T-helper 2 cell treated with Interferon-gamma antibody and Interleukin-4, amounts not matched to agents 5 μg/mL and 100 μg/mL, for 36 hours (primary cell): ENCODE measurements at regions not wholly inside any gene's neighbourhood (a gene's known extent, or its start where the extent isn't known, plus 50 kb on each side); places are given as distances from the start of the nearest gene placed in this dataset.
A peak's percentile ranks its signal among the peaks of the same experiment; 100 is the strongest.

Experiments
- DNase-seq: peaks from one replicate; pipeline ENCODE4 v3.0.0; 2021; ENCODE audit warnings: low spot score
- H3K27ac Mint-ChIP-seq: one replicate; pipeline ENCODE4 v1.8.0; 2021; ENCODE audit warnings: mild to moderate bottlenecking, mixed read lengths
- H3K27me3 Mint-ChIP-seq: one replicate; pipeline ENCODE4 v1.8.0; 2021; ENCODE audit warnings: low read depth, mixed read lengths
- H3K36me3 Mint-ChIP-seq: one replicate; pipeline ENCODE4 v1.8.0; 2021; ENCODE audit warnings: low read depth, mixed read lengths
- H3K4me1 Mint-ChIP-seq: one replicate; pipeline ENCODE4 v1.8.0; 2021; ENCODE audit warnings: low read depth, mixed read lengths
- H3K4me3 Mint-ChIP-seq: one replicate; pipeline ENCODE4 v1.8.0; 2022; ENCODE audit warnings: mild to moderate bottlenecking, moderate library complexity, mixed read lengths
- H3K9me3 Mint-ChIP-seq: one replicate; pipeline ENCODE4 v1.8.0; 2021; ENCODE audit warnings: mixed read lengths

DNA sequence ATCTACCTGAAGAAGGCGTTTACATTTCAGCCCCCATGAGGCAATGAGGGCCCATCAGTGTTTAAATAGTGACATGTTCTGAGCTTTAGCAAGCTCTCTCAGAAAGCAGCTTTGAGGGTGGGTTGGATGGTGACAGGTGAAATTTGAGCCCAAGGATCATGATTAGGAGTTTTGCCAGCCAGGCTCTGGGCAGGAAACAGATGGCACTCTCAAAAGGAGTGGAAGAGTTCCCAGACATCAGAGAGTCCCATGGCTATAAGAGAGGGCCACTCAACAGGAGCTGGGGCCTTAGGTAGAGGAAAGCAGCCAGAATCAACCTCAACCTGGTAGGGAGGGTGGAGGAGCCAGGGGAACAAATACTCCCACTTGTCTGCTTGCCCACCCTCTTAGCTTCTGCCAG is 499.8 kb downstream of the MID1IP1 start:
- Mint-ChIP-seq H3K27ac (no peak overlapping the region), H3K9me3 (peaks cover 19% of the 10 kb centered on the region), H3K36me3 (peaks cover 10% of the 10 kb centered on the region), H3K4me1 (peaks cover 5% of the 10 kb centered on the region), H3K4me3 (no peak overlapping the region), H3K27me3 (no peaks in the 10 kb centered on the region)
- no peak for DNase-seq

DNA sequence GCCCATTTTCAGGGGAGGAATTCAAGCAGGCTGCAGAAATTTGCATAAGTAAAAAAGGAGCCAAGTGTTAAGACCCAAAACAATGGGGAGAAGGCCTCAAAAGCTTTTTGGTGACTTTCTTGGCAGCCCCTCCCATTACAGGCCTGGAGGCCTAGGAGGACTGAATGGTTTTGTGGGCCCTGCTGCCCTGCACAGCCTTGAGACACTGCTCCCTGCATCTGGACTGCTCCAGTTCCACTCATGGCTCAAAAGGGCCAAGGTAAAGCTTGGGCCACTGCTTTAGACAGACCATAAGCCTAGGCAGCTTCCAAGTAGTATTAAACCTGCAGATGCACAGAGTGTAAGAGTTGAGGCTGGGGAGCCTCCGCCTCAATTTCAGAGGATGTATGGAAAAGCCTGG is 501.6 kb downstream of the MID1IP1 start:
- Mint-ChIP-seq H3K4me1 (peaks cover 8% of the 10 kb centered on the region), H3K27ac (no peak overlapping the region), H3K4me3 (no peak overlapping the region), H3K36me3 (peaks cover 17% of the 10 kb centered on the region), H3K27me3 (no peaks in the 10 kb centered on the region), H3K9me3 (peaks cover 10% of the 10 kb centered on the region)
- DNase-seq: no peak

DNA sequence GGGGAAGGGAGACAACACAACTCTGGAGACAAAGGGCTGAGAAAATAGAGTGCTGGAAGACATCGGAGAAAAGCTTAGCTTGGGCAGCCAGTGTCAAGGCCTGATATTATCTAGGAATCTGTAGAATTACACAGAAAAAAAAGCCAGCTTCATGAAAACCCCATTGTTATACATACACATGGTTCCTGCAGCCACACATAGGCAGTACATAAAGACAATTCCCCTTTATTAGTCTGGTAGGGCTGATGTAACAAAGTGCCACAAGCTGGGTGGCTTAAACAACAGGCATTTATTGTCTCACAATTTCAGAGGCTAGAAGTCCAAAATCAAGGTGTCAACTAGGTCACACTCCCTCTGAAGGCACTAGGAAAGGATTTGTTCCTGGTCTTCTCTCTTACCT is 503.5 kb downstream of the MID1IP1 start:
- no peaks in the 10 kb centered on the region for H3K27me3 Mint-ChIP-seq
- H3K4me1 Mint-ChIP-seq: peaks cover 18% of the 10 kb centered on the region
- no peak for DNase-seq
- H3K36me3 Mint-ChIP-seq: peaks cover 17% of the 10 kb centered on the region
- no peak overlapping the region for H3K27ac Mint-ChIP-seq
- H3K9me3 Mint-ChIP-seq: peaks cover 3% of the 10 kb centered on the region
- no peak overlapping the region for H3K4me3 Mint-ChIP-seq

GRCh38 chrX:39307488-39307887 is 506.2 kb downstream of the MID1IP1 start:
- Mint-ChIP-seq H3K4me3 (no peak overlapping the region), H3K4me1 (peaks cover 42% of the 10 kb centered on the region), H3K27ac (peak overlapping the region; percentile 19), H3K36me3 (peaks cover 19% of the 10 kb centered on the region), H3K9me3 (no peaks in the 10 kb centered on the region), H3K27me3 (no peaks in the 10 kb centered on the region)
- no peak for DNase-seq

GRCh38 chrX:39308126-39308525 is 506.9 kb downstream of the MID1IP1 start:
- Mint-ChIP-seq H3K36me3 (peaks cover 19% of the 10 kb centered on the region), H3K4me3 (no peak overlapping the region), H3K27me3 (no peaks in the 10 kb centered on the region), H3K27ac (peak overlapping the region; percentile 65), H3K4me1 (peaks cover 46% of the 10 kb centered on the region), H3K9me3 (no peaks in the 10 kb centered on the region)
- no peak for DNase-seq

- peak overlapping the region; percentile 87 for H3K4me3 Mint-ChIP-seq
- H3K27me3 Mint-ChIP-seq: no peaks in the 10 kb centered on the region
- peaks cover 50% of the 10 kb centered on the region for H3K4me1 Mint-ChIP-seq
- H3K9me3 Mint-ChIP-seq: no peaks in the 10 kb centered on the region
- DNase-seq: peak; percentile 72
- peak overlapping the region; percentile 98 for H3K27ac Mint-ChIP-seq
- peaks cover 19% of the 10 kb centered on the region for H3K36me3 Mint-ChIP-seq
These were observed 507.9 kb downstream of the MID1IP1 start for GRCh38 chrX:39309018-39309635.

DNA sequence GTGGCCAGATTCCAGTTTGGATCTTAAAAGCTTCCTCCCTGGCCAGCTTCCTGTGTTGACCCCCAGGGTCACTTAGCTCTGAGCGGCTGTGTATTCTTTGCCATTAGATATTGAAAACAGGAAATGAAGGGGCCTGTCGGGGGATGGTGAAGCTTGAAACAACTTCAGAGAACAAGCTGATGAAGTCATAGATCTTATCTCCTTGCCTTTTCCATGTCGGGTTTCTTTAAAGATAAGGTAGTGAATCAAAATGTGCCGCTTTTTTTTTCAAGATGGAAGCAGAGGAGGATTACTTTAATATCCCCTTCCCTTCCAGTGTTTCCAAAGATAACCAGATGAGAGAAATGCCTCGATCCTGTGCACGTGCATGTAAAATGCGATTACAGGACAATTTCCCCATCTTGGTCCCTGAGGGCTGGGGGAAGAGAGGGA is 508.5 kb downstream of the MID1IP1 start:
- H3K36me3 Mint-ChIP-seq: peaks cover 21% of the 10 kb centered on the region
- peak; percentile 54 for DNase-seq
- H3K9me3 Mint-ChIP-seq: no peaks in the 10 kb centered on the region
- peak overlapping the region; percentile 87 for H3K4me3 Mint-ChIP-seq
- H3K27ac Mint-ChIP-seq: peak overlapping the region; percentile 98
- peaks cover 52% of the 10 kb centered on the region for H3K4me1 Mint-ChIP-seq
- H3K27me3 Mint-ChIP-seq: no peaks in the 10 kb centered on the region

GRCh38 chrX:39310891-39311290 is 509.6 kb downstream of the MID1IP1 start:
- H3K27me3 Mint-ChIP-seq: no peaks in the 10 kb centered on the region
- H3K4me3 Mint-ChIP-seq: peak overlapping the region; percentile 48
- H3K27ac Mint-ChIP-seq: peak overlapping the region; percentile 98
- peaks cover 24% of the 10 kb centered on the region for H3K36me3 Mint-ChIP-seq
- DNase-seq: no peak
- H3K9me3 Mint-ChIP-seq: peaks cover 1% of the 10 kb centered on the region
- peaks cover 53% of the 10 kb centered on the region for H3K4me1 Mint-ChIP-seq

- no peak for DNase-seq
These were observed 510.4 kb downstream of the MID1IP1 start for GRCh38 chrX:39311646-39312045.

DNA sequence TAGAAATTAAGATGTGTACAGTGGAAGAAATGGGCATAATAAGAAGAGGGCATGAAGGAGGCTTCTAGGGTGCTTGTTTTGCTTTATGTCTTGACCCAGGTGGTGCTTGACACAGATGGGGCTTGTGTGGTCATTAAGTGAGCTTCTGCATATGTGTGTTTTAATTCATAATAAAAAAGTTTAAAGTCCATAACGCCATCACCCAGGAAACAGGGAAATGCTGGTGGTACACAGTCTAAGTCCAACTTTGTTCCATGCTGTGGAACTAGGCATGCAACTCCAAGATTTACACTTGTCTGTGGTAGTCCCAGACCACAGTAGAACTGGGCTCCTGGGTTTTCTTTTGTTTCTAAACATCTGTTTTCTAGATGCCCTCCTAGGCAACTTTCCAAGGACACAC is 511.9 kb downstream of the MID1IP1 start:
- no peak for DNase-seq
- Mint-ChIP-seq H3K27ac (peak overlapping the region; percentile 3), H3K4me3 (no peak overlapping the region), H3K27me3 (no peaks in the 10 kb centered on the region), H3K4me1 (peaks cover 59% of the 10 kb centered on the region), H3K36me3 (peaks cover 17% of the 10 kb centered on the region), H3K9me3 (peaks cover 4% of the 10 kb centered on the region)

More at GRCh38 chrX:39311646-39312045, 510.4 kb downstream of the MID1IP1 start:
- peaks cover 27% of the 10 kb centered on the region for H3K36me3 Mint-ChIP-seq
- no peaks in the 10 kb centered on the region for H3K27me3 Mint-ChIP-seq
- H3K9me3 Mint-ChIP-seq: peaks cover 4% of the 10 kb centered on the region
- no peak overlapping the region for H3K4me3 Mint-ChIP-seq
- H3K4me1 Mint-ChIP-seq: peaks cover 53% of the 10 kb centered on the region
- H3K27ac Mint-ChIP-seq: peak overlapping the region; percentile 98

GRCh38 chrX:39318506-39319343 is 517.5 kb downstream of the MID1IP1 start:
- Mint-ChIP-seq H3K4me1 (peaks cover 43% of the 10 kb centered on the region), H3K27me3 (no peaks in the 10 kb centered on the region), H3K36me3 (peaks cover 15% of the 10 kb centered on the region), H3K27ac (no peak overlapping the region), H3K4me3 (no peak overlapping the region), H3K9me3 (peaks cover 4% of the 10 kb centered on the region)
- no peak for DNase-seq

- Mint-ChIP-seq H3K4me3 (no peak overlapping the region), H3K27me3 (no peaks in the 10 kb centered on the region), H3K36me3 (peaks cover 11% of the 10 kb centered on the region), H3K9me3 (peaks cover 4% of the 10 kb centered on the region), H3K27ac (peak overlapping the region; percentile 45), H3K4me1 (peaks cover 47% of the 10 kb centered on the region)
- DNase-seq: no peak
These were observed 518.9 kb downstream of the MID1IP1 start for GRCh38 chrX:39320165-39320564.

- H3K27me3 Mint-ChIP-seq: no peaks in the 10 kb centered on the region
- no peak overlapping the region for H3K4me3 Mint-ChIP-seq
- no peak for DNase-seq
- peaks cover 7% of the 10 kb centered on the region for H3K36me3 Mint-ChIP-seq
- no peak overlapping the region for H3K27ac Mint-ChIP-seq
- peaks cover 53% of the 10 kb centered on the region for H3K4me1 Mint-ChIP-seq
- H3K9me3 Mint-ChIP-seq: no peaks in the 10 kb centered on the region
These were observed 521.2 kb downstream of the MID1IP1 start for GRCh38 chrX:39322496-39322895.

DNA sequence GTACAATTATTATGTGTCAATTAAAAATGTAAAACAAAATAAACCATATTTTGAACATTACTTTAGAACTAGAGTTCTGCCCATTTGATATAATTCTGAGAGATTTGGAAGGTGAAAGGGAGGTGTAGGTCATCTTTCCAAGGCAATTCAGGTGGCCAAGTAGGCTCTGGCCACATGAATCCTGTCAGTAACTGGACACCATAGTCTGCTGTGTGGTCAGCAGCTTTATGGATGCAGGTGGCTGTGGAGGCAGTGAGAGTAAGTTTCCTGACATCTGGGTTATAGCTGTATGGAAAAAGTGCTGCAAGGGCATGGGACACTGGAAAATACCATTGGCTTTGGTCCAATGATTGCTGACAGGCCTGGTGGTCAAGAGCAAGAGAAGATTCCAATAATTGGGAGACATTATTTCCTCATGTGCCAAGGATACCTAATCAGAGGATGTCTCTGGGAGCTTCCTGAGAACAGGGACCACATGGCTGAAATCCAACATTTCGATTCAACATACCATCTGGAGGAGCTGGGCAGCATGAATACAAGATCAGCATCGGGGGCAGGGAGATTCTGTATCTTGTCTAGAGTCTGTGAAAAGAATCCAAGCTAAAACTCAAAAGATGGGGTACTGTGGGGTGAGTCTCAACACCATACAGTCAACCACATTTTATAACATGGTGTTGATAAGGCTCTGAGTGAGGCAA is 523.1 kb downstream of the MID1IP1 start:
- H3K4me1 Mint-ChIP-seq: peaks cover 57% of the 10 kb centered on the region

More for the DNA sequence above, 523.1 kb downstream of the MID1IP1 start:
- no peak for DNase-seq
- Mint-ChIP-seq H3K27ac (no peak overlapping the region), H3K4me3 (peak overlapping the region; percentile 33), H3K9me3 (no peaks in the 10 kb centered on the region), H3K36me3 (peaks cover 7% of the 10 kb centered on the region), H3K27me3 (no peaks in the 10 kb centered on the region)
